WTC11 (cell line): ENCODE measurements at regions not wholly inside any gene's neighbourhood (a gene's known extent, or its start where the extent isn't known, plus 50 kb on each side); places are given as distances from the start of the nearest gene placed in this dataset.

ENCODE experiments used
- ATAC-seq: fragments of 200-7000 bp; cut with Tn5 transposase; 2 replicates; pipeline ENCODE4 v1.10.0; 2021; ENCODE audit warnings: mild to moderate bottlenecking, moderate library complexity
- CTCF ChIA-PET: fragments of 300-600 bp; sonication (Branson Sonifier 250); formaldehyde crosslinking; loops from one replicate; lab custom pipeline; 2021; ENCODE audit warnings: antibody characterized with exemption; lab: Charles Lee
- POLR2A ChIA-PET: fragments of 350-600 bp; sonication (Branson Sonifier 250); formaldehyde crosslinking; loops from one replicate; lab custom pipeline; 2021; ENCODE audit warnings: antibody characterized with exemption; lab: Charles Lee
- DNase-seq: peaks from one replicate; pipeline ENCODE4 v3.0.0; 2021; ENCODE audit warnings: low spot score
- H3K27ac Mint-ChIP-seq: 2 replicates; pipeline ENCODE4 v1.8.0; 2021; ENCODE audit warnings: mixed read lengths
- H3K27me3 Mint-ChIP-seq: 2 replicates; pipeline ENCODE4 v1.8.0; 2021; ENCODE audit warnings: low read depth, mild to moderate bottlenecking, moderate library complexity, mixed read lengths
- H3K36me3 Mint-ChIP-seq: 2 replicates; pipeline ENCODE4 v1.8.0; 2021; ENCODE audit warnings: mixed read lengths
- H3K4me1 Mint-ChIP-seq: 2 replicates; pipeline ENCODE4 v1.8.0; 2022; ENCODE audit warnings: mixed read lengths
- H3K4me3 Mint-ChIP-seq: 2 replicates; pipeline ENCODE4 v1.8.0; 2021; ENCODE audit warnings: mild to moderate bottlenecking, moderate library complexity, mixed read lengths
- H3K9me3 Mint-ChIP-seq: 2 replicates; pipeline ENCODE4 v1.8.0; 2021; ENCODE audit warnings: mixed read lengths
- ATF1 ChIP-seq: sonication (generic); formaldehyde crosslinking; IDR thresholded peaks from 2 replicates; pipeline ENCODE4 v1.8.1; 2023; ENCODE audit warnings: mild to moderate bottlenecking, moderate library complexity, missing genetic modification reagents
- FOXJ3 ChIP-seq: sonication (generic); formaldehyde crosslinking; IDR thresholded peaks from 2 replicates; pipeline ENCODE4 v1.9.0; 2021; ENCODE audit warnings: missing genetic modification reagents, mild to moderate bottlenecking, borderline replicate concordance
- FOXK1 ChIP-seq: sonication (generic); formaldehyde crosslinking; IDR thresholded peaks from 2 replicates; pipeline ENCODE4 v1.8.0; 2022; ENCODE audit warnings: mild to moderate bottlenecking, moderate library complexity, missing genetic modification reagents
- GTF2I ChIP-seq: fragments of 250-450 bp; sonication (Bioruptor Pico); conservative IDR thresholded peaks from 2 replicates; pipeline ENCODE4 v1.4.0; 2021; ENCODE audit warnings: mild to moderate bottlenecking
- MYBL2 ChIP-seq: sonication (generic); formaldehyde crosslinking; IDR thresholded peaks from 2 replicates; pipeline ENCODE4 v1.8.1; 2023; ENCODE audit warnings: mild to moderate bottlenecking, moderate library complexity, missing genetic modification reagents
- NR2C2 ChIP-seq: sonication (generic); formaldehyde crosslinking; IDR thresholded peaks from 2 replicates; pipeline ENCODE4 v1.8.0; 2022; ENCODE audit warnings: mild to moderate bottlenecking, missing genetic modification reagents
- PRRX2 ChIP-seq: fragments of 250-450 bp; sonication (Bioruptor Pico); IDR thresholded peaks from 2 replicates; pipeline ENCODE4 v1.8.0; 2021; ENCODE audit warnings: mild to moderate bottlenecking
- RELA ChIP-seq: sonication (generic); formaldehyde crosslinking; IDR thresholded peaks from 2 replicates; pipeline ENCODE4 v1.8.1; 2022; ENCODE audit warnings: missing genetic modification reagents, mild to moderate bottlenecking, borderline replicate concordance
- SMAD4 ChIP-seq: sonication (generic); formaldehyde crosslinking; IDR thresholded peaks from 2 replicates; pipeline ENCODE4 v1.8.0; 2022; ENCODE audit warnings: mild to moderate bottlenecking, missing genetic modification reagents
- SOX15 ChIP-seq: fragments of 250-450 bp; sonication (Bioruptor Pico); IDR thresholded peaks from 2 replicates; pipeline ENCODE4 v1.9.0; 2021; ENCODE audit warnings: mild to moderate bottlenecking
- SP1 ChIP-seq: sonication (generic); formaldehyde crosslinking; conservative IDR thresholded peaks from 2 replicates; pipeline ENCODE4 v1.8.1; 2022; ENCODE audit warnings: missing genetic modification reagents
- TEAD1 ChIP-seq: sonication (generic); formaldehyde crosslinking; IDR thresholded peaks from 2 replicates; pipeline ENCODE4 v1.8.0; 2022; ENCODE audit warnings: mild to moderate bottlenecking, missing genetic modification reagents
- ZNF138 ChIP-seq: sonication (generic); formaldehyde crosslinking; conservative IDR thresholded peaks from 2 replicates; pipeline ENCODE4 v1.8.1; 2022; ENCODE audit warnings: mild to moderate bottlenecking, moderate library complexity, missing genetic modification reagents
- ZNF219 ChIP-seq: sonication (generic); formaldehyde crosslinking; IDR thresholded peaks from 2 replicates; pipeline ENCODE4 v1.8.0; 2023; ENCODE audit warnings: missing genetic modification reagents, mild to moderate bottlenecking, borderline replicate concordance
- ZNF263 ChIP-seq: sonication (generic); formaldehyde crosslinking; IDR thresholded peaks from 2 replicates; pipeline ENCODE4 v1.8.1; 2022; ENCODE audit warnings: low read depth, mild to moderate bottlenecking, moderate library complexity, missing genetic modification reagents
- ZNF317 ChIP-seq: sonication (generic); formaldehyde crosslinking; IDR thresholded peaks from 2 replicates; pipeline ENCODE4 v1.8.1; 2023; ENCODE audit warnings: low read depth, mild to moderate bottlenecking, moderate library complexity, missing genetic modification reagents, borderline replicate concordance
- ZNF396 ChIP-seq: fragments of 250-450 bp; sonication (Bioruptor Pico); IDR thresholded peaks from 2 replicates; pipeline ENCODE4 v1.8.0; 2021; ENCODE audit warnings: mild to moderate bottlenecking, moderate library complexity, borderline replicate concordance
- ZNF423 ChIP-seq: fragments of 250-450 bp; sonication (Bioruptor Pico); IDR thresholded peaks from 2 replicates; pipeline ENCODE4 v2.1.2; 2022; ENCODE audit warnings: mild to moderate bottlenecking, moderate library complexity
- TF ChIP-seq, protein P1 (sequence below): sonication (generic); formaldehyde crosslinking; IDR thresholded peaks from 2 replicates; pipeline ENCODE4 v1.8.1; 2022; ENCODE audit warnings: mild to moderate bottlenecking, missing genetic modification reagents, moderate library complexity, borderline replicate concordance
- TF ChIP-seq, protein P2 (sequence below): sonication (generic); formaldehyde crosslinking; IDR thresholded peaks from 2 replicates; pipeline ENCODE4 v1.8.0; 2023; ENCODE audit warnings: missing genetic modification reagents, mild to moderate bottlenecking, borderline replicate concordance
- TF ChIP-seq, protein P3 (sequence below): sonication (generic); formaldehyde crosslinking; IDR thresholded peaks from 2 replicates; pipeline ENCODE4 v1.8.1; 2022; ENCODE audit warnings: low read depth, missing genetic modification reagents, borderline replicate concordance
- TF ChIP-seq, protein P4 (sequence below): fragments of 250-450 bp; sonication (Bioruptor Pico); IDR thresholded peaks from 2 replicates; pipeline ENCODE4 v1.9.0; 2021; ENCODE audit warnings: mild to moderate bottlenecking
- TF ChIP-seq, protein P5 (sequence below): sonication (generic); formaldehyde crosslinking; IDR thresholded peaks from 2 replicates; pipeline ENCODE4 v1.8.1; 2022; ENCODE audit warnings: mild to moderate bottlenecking, moderate library complexity, missing genetic modification reagents
- TF ChIP-seq, protein P6 (sequence below): sonication (generic); formaldehyde crosslinking; IDR thresholded peaks from 2 replicates; pipeline ENCODE4 v1.8.1; 2022; ENCODE audit warnings: missing genetic modification reagents, borderline replicate concordance

DNA sequence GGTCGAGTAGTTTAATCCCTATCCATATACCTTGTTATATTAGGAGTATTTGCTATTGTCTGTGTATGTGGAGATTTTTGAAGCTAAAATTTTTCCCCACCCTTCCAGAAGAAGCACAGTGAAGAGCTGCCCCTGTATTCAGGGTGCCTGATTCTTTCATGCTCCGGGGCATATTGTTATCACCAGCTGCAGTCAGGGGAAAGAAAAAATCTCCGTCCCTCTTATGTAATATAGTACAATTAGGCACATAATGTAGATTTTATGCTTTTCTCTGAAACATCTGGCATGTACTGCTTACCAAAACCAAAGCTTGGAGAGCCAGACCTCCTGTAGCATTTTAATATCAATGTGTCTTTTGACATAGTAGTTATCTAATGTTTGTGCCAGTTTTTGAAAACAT is 214.9 kb upstream of the EDNRB start:
- H3K4me3 Mint-ChIP-seq: no peak overlapping the region
- CTCF ChIA-PET: no interaction called here
- TF ChIP-seq ATF1 (CRISPR knock-in tag) (no peak), FOXK1 (CRISPR knock-in tag) (no peak), MYBL2 (CRISPR knock-in tag) (no peak), RELA (CRISPR knock-in tag) (no peak), ZNF263 (CRISPR knock-in tag) (no peak), ZNF138 (CRISPR knock-in tag) (no peak), SOX15 (CRISPR knock-in tag) (no peak), TEAD1 (CRISPR knock-in tag) (no peak)
- TF ChIP-seq, protein P1, sequence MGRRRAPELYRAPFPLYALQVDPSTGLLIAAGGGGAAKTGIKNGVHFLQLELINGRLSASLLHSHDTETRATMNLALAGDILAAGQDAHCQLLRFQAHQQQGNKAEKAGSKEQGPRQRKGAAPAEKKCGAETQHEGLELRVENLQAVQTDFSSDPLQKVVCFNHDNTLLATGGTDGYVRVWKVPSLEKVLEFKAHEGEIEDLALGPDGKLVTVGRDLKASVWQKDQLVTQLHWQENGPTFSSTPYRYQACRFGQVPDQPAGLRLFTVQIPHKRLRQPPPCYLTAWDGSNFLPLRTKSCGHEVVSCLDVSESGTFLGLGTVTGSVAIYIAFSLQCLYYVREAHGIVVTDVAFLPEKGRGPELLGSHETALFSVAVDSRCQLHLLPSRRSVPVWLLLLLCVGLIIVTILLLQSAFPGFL (CRISPR knock-in tag): no peak
- TF ChIP-seq, protein P2, sequence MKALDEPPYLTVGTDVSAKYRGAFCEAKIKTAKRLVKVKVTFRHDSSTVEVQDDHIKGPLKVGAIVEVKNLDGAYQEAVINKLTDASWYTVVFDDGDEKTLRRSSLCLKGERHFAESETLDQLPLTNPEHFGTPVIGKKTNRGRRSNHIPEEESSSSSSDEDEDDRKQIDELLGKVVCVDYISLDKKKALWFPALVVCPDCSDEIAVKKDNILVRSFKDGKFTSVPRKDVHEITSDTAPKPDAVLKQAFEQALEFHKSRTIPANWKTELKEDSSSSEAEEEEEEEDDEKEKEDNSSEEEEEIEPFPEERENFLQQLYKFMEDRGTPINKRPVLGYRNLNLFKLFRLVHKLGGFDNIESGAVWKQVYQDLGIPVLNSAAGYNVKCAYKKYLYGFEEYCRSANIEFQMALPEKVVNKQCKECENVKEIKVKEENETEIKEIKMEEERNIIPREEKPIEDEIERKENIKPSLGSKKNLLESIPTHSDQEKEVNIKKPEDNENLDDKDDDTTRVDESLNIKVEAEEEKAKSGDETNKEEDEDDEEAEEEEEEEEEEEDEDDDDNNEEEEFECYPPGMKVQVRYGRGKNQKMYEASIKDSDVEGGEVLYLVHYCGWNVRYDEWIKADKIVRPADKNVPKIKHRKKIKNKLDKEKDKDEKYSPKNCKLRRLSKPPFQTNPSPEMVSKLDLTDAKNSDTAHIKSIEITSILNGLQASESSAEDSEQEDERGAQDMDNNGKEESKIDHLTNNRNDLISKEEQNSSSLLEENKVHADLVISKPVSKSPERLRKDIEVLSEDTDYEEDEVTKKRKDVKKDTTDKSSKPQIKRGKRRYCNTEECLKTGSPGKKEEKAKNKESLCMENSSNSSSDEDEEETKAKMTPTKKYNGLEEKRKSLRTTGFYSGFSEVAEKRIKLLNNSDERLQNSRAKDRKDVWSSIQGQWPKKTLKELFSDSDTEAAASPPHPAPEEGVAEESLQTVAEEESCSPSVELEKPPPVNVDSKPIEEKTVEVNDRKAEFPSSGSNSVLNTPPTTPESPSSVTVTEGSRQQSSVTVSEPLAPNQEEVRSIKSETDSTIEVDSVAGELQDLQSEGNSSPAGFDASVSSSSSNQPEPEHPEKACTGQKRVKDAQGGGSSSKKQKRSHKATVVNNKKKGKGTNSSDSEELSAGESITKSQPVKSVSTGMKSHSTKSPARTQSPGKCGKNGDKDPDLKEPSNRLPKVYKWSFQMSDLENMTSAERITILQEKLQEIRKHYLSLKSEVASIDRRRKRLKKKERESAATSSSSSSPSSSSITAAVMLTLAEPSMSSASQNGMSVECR: no peak
- DNase-seq (no peak), ATAC-seq (no peak)
- peaks cover 25% of the 10 kb centered on the region for H3K4me1 Mint-ChIP-seq
- no peaks in the 10 kb centered on the region for H3K9me3 Mint-ChIP-seq
- POLR2A ChIA-PET: no interaction called here
- H3K36me3 Mint-ChIP-seq: no peaks in the 10 kb centered on the region
- H3K27me3 Mint-ChIP-seq: no peaks in the 10 kb centered on the region
- no peak overlapping the region for H3K27ac Mint-ChIP-seq

DNA sequence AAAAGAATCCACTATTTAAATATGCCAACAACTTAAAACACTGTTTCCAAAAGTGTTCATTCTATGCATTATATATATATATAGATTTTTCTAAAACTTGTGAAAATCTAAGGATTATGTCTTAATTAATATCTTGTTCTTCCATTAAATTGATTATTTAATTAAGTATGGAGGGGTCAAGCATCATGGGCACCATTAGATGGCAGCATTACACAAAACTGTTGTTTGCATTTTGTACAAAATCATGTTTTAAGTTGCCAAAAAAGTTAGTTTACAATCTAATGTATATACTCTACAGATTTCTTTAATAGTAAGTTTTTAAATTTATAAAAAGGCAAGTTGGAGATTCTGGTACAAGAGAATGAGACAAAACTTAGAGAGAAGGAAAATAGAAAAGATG is 213.2 kb upstream of the EDNRB start:
- H3K36me3 Mint-ChIP-seq: no peaks in the 10 kb centered on the region
- no peak overlapping the region for H3K27ac Mint-ChIP-seq
- no peak for DNase-seq
- POLR2A ChIA-PET: interaction anchor here (0.6 kb wide), 1 partner anchor 1029 kb away, joined by 3 read pairs; no protein-coding TSS in a partner anchor
- no peak overlapping the region for H3K4me3 Mint-ChIP-seq
- TF ChIP-seq SMAD4 (CRISPR knock-in tag) (no peak), ZNF396 (no peak), ZNF219 (CRISPR knock-in tag) (no peak), GTF2I (CRISPR knock-in tag) (no peak), NR2C2 (CRISPR knock-in tag) (no peak), ZNF423 (CRISPR knock-in tag) (no peak), SP1 (CRISPR knock-in tag) (no peak), PRRX2 (CRISPR knock-in tag) (no peak), ZNF317 (CRISPR knock-in tag) (no peak), FOXJ3 (no peak)
- TF ChIP-seq, protein P3, sequence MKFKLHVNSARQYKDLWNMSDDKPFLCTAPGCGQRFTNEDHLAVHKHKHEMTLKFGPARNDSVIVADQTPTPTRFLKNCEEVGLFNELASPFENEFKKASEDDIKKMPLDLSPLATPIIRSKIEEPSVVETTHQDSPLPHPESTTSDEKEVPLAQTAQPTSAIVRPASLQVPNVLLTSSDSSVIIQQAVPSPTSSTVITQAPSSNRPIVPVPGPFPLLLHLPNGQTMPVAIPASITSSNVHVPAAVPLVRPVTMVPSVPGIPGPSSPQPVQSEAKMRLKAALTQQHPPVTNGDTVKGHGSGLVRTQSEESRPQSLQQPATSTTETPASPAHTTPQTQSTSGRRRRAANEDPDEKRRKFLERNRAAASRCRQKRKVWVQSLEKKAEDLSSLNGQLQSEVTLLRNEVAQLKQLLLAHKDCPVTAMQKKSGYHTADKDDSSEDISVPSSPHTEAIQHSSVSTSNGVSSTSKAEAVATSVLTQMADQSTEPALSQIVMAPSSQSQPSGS (CRISPR knock-in tag): no peak
- TF ChIP-seq, protein P4, sequence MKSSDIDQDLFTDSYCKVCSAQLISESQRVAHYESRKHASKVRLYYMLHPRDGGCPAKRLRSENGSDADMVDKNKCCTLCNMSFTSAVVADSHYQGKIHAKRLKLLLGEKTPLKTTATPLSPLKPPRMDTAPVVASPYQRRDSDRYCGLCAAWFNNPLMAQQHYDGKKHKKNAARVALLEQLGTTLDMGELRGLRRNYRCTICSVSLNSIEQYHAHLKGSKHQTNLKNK: no peak
- TF ChIP-seq, protein P5, sequence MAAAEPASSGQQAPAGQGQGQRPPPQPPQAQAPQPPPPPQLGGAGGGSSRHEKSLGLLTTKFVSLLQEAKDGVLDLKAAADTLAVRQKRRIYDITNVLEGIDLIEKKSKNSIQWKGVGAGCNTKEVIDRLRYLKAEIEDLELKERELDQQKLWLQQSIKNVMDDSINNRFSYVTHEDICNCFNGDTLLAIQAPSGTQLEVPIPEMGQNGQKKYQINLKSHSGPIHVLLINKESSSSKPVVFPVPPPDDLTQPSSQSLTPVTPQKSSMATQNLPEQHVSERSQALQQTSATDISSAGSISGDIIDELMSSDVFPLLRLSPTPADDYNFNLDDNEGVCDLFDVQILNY (CRISPR knock-in tag): no peak
- TF ChIP-seq, protein P6, sequence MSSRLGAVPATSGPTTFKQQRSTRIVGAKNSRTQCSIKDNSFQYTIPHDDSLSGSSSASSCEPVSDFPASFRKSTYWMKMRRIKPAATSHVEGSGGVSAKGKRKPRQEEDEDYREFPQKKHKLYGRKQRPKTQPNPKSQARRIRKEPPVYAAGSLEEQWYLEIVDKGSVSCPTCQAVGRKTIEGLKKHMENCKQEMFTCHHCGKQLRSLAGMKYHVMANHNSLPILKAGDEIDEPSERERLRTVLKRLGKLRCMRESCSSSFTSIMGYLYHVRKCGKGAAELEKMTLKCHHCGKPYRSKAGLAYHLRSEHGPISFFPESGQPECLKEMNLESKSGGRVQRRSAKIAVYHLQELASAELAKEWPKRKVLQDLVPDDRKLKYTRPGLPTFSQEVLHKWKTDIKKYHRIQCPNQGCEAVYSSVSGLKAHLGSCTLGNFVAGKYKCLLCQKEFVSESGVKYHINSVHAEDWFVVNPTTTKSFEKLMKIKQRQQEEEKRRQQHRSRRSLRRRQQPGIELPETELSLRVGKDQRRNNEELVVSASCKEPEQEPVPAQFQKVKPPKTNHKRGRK (CRISPR knock-in tag): no peak
- CTCF ChIA-PET: interaction anchor here (1.0 to 1.9 kb wide), 5 partner anchors 11 to 928 kb away, joined by 3 to 9 read pairs (median 6); no protein-coding TSS in a partner anchor
- no peaks in the 10 kb centered on the region for H3K27me3 Mint-ChIP-seq
- peaks cover 32% of the 10 kb centered on the region for H3K4me1 Mint-ChIP-seq
- peaks cover 8% of the 10 kb centered on the region for H3K9me3 Mint-ChIP-seq
- no peak for ATAC-seq
